ENCODE measurements at regions not wholly inside any gene's neighbourhood (a gene's known extent, or its start where the extent isn't known, plus 50 kb on each side); places are given as distances from the start of the nearest gene placed in this dataset.
"Not testable (repeated sequence)": the region's sequence is repeated elsewhere in the genome, so short reads cannot be mapped to it uniquely, and the experiment has no call there.

DNA sequence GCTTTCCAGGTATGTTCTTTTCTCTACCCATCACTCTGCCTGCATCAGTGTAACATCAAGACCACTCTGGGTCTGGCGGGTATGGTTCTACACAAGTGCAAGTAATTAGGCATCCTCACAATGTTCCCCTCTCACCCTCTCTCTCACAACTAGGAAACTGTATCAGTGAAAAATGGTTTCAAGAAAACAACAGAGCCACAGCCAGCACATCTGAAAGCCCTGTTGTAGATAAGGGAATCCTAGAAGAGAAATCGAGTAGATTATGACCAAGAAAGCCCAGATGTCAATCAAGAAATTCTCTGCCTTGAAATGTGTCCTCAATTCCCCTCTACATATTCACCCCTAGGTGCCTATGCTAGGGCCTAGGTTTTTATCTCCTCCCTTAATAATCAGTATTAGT is 281.3 kb upstream of the ANKRD50 start:
- DNase-seq (ENCODE audit: low read depth): no peak

DNA sequence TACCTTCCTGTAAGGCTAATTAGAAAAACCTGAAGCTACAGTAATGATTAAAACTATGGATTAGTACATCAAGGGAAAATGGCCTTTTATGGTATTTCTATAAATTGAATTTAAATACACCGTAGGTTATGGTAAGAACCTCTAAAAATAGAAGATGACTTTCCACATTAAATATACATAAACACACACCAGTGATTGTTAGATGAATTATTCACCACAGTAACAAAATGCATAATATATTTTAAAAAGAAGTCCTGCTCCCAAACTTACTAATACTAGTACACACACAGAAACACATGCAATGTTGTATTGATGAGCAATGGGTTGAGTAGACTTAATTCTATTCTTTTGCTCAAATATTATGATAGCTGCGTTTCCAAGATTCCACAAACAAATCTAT is 277.9 kb upstream of the ANKRD50 start:
- no peak for DNase-seq (ENCODE audit: low read depth)

DNA sequence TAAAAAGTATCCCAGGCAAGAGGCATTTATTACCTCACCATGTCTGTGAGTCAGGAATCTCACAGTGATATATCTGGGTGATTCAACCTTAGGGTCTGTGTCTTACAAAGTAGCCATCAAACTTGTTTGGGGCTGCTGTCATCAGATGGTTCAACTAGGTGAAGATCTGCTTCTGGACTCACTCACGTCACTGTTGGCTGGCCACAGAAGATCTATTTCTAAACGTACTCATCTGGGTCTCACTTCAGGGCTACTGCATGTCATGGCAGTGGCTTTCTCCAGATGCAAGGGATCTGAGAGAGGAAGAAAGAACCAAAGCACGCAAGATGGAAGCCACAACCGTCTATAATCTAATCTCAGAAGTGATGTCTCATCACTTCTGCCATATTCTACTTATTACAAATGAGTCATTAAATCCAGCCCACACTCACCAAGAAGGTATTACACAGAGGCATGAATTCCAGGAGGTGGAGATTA is 267.8 kb upstream of the ANKRD50 start:
- peak; percentile 54 for DNase-seq (ENCODE audit: low read depth)

DNA sequence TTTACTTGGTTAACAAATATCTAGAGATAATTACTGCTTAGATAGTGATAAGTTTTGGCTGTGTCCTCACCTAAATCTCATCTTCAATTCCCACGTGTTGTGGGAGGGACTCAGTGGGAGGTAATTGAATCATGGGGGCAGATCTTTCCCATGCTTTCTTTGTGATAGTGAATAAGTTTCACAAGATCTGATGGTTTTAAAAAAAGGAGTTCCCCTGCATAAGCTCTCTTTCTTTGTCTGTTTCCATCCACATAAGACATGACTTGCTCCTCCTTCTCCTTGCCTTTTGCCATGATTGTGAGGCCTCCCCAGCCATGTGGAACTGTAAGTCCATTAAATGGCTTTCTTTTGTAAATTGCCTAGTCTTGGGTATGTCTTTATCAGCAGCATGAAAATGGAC is 266.0 kb upstream of the ANKRD50 start:
- not testable (repeated sequence) for DNase-seq (ENCODE audit: low read depth)

DNA sequence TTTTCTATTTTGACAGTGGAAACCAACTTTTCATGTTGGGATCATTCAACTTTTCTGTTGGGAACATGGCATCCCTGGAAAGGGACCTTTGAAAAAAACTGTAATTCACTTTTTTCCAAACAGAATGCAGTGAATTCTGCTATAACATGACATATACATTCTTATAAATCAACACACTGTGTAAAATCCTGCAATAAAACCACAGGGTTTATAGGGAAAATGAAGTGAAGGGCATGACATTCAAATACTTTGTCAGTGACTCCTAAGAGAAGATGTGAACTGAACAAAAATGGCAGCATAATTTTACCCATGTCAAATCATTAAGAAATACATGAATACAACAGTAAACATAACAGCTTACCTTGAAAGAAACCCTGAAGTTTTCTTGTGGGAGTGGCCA is 264.5 kb upstream of the ANKRD50 start:
- peak; percentile 18 for DNase-seq (ENCODE audit: low read depth)

DNA sequence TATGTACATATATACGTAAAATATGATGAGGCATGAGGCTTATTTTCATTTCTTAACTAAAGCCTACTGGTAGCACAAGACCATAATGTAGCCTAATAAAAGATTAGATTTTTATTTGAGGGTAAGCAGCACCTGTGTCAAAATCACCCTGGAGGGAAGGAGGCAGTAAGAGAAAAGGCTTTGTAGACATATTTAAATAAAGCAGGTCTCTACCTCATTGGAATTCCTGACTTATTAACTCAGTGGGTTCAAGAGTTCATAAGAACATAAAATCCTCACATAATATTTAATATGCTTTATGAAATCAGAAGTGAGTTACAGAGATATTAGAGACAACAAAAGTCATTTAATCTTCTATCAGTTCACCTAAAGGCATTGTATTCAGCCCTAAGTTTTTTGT is 261.6 kb upstream of the ANKRD50 start:
- DNase-seq (ENCODE audit: low read depth): no peak

DNA sequence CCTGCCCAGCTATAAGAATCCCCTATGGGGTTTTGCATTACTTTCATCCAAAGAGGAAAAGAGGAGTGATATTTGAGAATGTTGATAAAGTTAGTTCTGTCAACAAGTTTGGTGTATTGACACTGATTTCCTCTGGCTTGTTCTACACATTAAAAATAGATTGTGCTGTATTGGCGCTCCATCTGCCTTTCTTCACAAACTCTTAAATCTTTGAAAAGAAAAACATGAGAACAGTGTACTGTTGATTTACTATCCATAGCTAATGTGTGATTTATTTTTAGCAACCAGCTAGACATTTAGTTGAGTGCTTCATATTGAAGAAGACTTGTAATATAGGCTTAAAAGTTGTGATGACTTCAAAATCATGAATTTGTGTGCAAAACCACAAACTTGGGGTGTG is 261.2 kb upstream of the ANKRD50 start:
- no peak for DNase-seq (ENCODE audit: low read depth)

DNA sequence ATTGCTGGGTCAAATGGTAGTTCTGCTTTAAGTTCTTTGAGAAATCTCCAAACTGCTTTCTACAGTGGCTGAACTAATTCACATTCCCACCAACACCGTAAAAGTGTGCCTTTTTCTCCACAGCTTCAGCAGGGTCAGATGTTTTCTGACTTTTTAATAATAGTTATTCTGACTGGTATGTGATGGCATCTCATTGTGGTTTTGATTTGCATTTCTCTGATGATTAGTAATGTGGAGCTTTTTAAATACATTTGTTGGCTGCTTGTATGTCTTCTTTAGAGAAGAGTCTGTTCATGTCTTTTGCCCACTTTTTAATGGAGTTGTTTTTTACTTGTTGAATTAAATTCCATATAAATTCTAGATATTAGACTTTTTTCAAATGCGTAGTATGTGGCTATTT is 257.5 kb upstream of the ANKRD50 start:
- peak; percentile 86 for DNase-seq (ENCODE audit: low read depth)

DNA sequence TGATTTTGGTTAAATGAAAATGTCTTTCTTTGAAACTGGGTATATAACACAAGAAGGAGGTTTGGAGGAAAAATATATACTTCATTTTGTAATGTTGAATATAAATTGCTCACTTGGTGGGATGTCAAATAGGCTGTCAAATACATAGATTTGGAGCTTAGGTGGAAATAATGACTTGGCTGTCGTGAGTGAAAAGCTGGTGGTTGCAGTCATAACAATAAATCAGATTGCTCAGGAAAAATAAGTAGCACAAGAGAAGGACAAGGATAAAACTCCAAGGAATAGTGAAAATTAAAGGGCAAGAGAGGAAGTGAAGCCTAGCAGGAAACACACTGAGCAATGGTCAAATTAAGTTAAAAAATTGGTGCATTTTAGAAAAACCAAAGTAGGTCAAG is 253.0 kb upstream of the ANKRD50 start:
- DNase-seq (ENCODE audit: low read depth): no peak

DNA sequence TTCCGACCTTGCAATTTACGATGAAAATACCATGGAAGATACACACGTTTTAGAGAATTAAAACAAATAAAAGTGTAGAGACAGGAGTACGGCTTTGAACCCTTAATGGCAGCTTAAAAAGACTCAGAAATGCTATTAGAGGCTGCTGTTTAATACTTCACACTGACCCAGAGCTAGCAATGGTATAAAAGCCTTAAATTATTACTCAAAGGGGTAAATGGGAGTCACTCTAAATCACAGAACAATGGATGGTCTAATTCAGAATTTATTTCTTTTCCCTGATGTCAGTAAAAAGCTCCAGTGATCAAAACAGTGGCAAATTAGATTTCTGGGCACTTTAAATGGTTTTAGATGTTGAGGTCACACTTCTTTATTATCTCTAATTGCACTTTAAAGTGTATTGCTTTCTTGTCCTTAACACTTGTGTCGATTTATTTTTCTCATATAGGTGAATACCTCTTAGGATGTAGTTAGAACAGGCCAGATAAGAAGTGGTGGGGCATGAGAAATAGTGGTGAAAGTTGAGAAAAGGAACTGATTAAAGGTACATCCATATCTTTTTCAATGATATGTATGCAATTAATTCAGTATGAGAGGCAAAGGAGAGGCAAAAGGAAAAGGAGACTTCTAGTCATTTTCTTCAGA is 252.4 kb upstream of the ANKRD50 start:
- DNase-seq (ENCODE audit: low read depth): no peak

DNA sequence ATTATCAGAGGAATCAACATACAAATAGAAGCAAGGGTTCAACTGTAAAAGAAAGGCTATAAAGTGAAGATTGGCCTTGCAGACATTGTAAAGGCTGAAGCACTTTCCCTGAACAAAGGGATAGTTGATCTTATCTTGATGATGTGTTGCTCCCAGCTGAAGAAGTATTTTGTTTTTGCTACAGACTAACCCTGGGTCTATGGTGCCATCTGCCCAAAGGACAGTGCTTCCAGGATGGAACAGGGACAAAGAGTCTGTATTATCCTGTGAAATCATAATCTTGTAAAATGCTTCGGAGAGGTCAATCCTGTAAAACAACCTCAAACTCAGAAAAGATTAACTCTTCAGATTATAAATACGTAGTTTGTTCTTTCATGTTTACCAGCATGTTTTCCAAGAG is 251.7 kb upstream of the ANKRD50 start:
- DNase-seq (ENCODE audit: low read depth): no peak

DNA sequence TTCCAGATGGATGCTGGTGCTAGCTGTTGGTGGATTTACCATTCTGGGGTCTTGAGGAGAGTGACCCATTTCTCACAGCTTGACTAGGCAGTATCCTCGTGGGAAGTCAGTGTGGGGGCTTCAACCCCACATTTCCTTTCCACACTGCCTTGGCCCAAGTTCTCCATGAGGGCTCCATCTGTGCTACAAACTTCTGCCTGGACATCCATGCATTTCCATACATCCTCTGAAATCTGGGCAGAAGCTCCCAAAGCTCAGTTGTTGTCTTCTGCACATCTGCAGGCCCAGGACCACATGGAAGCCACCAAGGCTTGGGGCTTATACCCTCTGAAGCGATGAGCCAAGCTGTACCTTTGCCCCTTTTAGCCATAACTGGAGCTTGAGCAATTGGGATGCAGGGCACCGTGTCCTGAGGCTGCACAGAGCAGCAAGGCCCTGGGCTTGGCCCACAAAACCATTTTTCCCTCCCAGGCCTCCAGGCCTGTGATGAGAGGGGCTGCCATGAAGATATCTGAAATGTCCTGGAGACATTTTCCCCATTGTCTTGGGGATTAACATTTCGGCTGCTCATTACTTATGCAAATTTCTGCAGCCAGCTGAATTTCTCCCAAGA is 248.7 kb upstream of the ANKRD50 start:
- no peak for DNase-seq (ENCODE audit: low read depth)

DNA sequence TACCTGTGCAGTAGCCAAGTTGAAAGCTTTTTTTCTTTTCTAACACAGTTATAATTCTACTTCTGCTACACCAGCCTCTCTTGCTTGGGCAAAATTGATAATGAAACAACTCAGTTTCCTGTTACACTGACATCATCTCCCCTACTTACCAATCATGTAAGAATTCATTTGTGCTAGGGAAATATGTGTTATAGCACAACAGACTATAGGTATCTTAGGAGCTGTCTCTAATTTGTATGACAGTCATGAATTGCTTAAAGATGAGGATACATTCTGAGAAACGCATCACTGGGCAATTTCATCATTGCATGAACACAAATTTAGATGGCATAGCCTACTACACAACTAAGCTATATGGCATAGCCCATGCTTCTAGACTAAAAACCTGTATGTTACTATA is 246.3 kb upstream of the ANKRD50 start:
- no peak for DNase-seq (ENCODE audit: low read depth)

DNA sequence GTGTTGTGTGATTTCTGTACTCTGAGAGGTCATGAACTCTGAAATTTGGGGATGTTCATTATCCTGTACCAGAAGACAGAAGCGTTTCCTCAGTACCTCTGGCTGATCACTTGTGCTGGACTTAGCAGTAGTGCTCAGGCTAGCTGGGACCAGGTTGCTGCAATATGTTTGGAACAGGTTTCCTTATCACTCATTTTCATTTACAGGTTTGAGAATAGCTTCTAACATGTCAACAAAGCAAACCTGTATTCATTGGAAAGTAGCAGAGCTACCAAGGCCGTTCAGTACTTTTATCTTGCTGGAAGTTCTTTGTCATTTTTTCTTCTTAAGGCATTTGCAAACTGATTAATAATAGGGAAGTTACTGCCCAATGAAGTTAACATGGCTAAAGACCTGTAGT is 242.9 kb upstream of the ANKRD50 start:
- DNase-seq (ENCODE audit: low read depth): no peak

DNA sequence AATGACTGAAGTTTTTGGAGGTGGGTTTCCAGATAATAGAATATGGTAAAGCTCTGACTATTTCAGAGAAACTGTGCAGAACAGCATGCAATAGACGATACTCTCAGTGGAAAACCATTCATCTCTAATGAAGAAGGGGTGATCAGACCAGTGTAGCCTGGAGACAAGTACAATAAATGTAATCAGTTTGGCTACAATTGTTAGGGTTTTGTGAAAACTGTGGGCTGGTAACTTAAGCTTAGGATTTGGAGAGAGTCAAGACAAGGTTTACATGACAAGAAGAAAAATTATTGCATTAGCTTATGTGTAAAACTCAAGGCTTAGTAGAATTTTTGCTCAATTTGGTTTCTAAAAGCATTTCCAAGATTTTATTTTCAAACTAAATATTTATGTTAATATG is 241.5 kb upstream of the ANKRD50 start:
- DNase-seq (ENCODE audit: low read depth): no peak

DNA sequence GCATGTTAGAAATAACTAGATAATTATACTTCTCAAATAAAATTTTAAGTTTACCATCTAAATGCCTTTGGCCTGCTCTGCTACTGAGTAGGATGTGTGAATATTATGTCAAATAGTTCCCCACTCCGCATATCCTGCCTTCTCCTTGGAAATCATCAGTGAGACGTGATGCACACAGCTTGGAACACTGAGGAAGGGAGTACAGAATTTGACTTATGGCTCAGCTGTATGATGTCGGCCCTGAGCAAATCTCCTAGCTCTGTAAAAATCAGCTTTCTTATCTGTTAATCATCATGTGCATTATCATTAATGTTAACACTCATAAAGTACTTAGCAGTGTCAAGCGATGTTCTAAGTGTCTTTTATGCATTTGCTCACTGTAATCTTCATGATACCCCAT is 241.0 kb upstream of the ANKRD50 start:
- DNase-seq (ENCODE audit: low read depth): no peak

DNA sequence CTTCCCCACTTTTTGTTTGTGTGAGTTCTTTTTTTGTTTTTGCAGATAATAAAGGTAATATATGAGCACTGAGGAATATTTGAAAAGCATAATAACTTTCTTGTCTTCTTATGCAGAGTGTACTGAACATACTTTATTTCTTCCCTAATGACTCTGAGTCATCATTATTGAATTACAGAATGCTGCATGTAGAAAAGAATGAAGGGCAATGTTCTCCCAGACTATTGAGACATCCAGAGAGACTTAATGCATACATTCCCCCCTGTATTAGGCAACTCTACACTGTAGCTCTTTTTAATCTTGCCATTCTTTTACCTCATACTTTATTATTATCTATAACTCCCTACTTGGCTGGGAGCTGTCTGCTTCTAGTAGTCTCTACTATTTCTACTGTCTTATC is 240.5 kb upstream of the ANKRD50 start:
- peak; percentile 84 for DNase-seq (ENCODE audit: low read depth)

DNA sequence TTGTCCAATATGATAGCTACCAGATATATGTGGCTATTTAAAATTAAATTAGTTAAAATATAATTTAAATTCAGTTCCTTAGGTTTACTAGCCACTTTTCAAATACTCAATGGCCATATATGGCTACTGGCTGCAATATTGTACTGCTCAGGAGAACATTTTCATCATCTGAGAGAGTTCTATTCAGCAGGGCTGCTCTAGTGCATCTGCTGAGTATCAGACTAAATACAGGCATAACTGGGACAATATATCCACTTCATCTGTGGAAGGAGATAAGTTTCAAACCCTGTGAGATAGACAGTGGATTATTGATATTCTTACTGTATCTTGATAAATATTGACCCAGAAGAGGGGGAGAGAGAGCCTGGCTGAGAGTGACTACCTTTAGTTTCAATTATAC is 240.1 kb upstream of the ANKRD50 start:
- no peak for DNase-seq (ENCODE audit: low read depth)

DNA sequence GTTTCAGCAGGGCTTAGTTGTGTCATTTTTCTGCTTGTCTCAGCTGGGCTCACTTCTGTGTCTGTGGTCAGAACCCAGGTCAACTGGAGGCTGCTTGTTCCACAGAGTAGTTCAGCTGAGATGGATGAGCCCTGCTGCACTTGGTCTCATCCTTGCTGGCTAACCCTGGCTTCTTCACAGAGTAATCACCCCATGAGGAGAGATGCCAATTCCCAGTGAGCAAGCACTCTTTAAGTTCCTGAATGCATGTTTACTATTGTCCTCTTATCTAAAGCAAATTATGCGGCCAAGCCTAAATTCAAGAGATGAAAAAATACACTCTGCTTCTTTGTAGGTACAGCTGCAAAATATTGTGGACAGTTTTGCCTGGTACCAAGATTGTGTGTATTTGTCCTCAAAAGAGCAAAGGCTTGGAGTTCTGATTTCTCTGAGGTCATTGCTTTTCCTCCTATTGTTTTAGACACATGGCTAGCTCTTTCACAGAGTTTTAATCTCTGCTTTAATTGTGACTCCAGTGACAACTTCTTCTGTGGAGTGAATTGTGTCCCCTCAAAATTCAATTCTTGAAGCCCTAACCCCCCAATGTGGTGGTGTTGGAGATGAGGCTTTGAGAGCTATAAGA is 236.6 kb upstream of the ANKRD50 start:
- peak; percentile 59 for DNase-seq (ENCODE audit: low read depth)

DNA sequence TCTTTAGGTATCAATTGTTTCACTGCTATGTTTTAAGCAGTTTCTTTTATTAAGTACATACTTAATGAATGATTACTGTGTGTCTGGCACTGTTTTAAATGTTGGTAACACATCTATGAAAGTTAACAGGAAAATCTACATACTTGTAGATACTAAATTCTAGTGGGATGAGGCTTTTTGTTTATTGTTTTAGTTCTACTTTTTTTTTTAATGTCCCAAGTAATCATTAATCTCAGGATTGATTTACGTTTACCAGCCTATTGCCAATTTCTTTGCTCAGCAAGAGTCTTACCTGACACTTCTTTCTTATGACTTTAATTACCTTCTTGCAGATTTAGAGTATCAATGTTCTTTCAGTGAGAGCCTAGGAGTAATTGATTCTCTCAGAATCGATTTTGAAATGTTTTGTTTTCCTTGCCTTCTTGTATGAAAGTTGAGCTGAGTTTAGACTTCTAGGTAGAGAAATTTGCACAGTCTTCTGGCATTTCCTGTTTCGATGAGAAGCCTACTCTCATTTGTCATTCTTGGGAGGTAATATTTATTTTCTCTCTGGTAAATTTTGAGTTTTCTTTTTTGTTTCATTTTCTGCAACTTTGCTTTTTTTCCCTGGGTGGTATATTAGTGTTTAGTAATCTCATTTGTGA is 235.2 kb upstream of the ANKRD50 start:
- peak; percentile 25 for DNase-seq (ENCODE audit: low read depth)

DNA sequence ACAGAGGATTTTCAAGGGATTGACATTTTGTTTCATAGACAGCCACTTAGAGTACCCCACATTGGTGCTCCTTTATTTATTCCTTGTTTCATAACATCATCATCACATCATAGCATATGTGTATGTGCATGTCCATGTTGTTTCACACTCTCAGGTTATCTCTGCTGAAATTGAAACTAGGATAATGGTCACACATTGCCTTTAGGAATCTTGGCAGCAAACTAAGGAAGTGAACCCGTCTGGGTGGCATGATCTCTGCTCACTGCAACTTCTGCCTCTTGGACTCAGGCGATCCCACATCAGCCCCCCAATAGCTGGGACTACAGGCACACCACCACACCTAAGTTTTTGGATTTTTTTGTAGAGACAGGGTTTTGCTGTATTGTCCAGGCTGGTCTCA is 234.2 kb upstream of the ANKRD50 start:
- peak; percentile 27 for DNase-seq (ENCODE audit: low read depth)

DNA sequence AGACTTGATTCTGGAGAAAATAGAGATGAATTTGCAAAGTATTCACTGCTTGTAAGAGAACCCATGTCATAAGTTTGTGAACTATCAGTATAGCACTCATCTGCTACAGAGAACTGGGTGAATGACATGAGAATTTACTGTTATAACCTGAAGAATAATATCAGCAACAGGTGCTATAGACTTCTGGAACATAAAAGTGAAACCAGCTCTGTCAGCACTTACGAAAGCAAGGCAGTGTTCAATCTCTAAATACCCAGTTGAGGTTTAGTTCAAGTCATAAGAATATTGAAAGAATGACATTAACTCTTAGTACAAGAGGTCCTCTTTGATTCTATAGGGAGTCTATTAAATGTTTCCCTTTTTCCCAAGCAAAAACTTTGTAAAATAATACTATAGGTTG is 232.9 kb upstream of the ANKRD50 start:
- no peak for DNase-seq (ENCODE audit: low read depth)

DNA sequence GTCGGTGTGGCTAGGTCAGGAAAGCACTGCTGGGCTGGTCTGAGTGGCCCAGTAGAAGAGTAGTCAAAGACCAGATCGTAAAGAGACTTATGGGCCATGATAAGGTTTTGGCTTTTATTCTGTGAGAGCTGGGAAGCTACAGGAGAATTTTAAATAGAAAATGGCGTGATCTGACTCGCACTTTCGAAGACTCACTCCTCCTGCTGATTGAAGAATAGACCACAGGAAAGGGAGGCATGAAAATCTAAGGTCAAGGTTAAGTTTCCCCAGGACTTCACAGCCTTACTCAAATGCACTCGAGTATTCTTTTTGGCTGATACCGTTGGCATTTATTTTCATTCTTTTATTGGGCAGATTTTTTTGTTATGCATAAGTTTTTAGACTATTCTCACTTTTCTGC is 231.4 kb upstream of the ANKRD50 start:
- DNase-seq (ENCODE audit: low read depth): no peak

Measured in EH (cell line).